Coronary artery (tissue), 2 donors: ENCODE measurements at regions not wholly inside any gene's neighbourhood (a gene's known extent, or its start where the extent isn't known, plus 50 kb on each side); places are given as distances from the start of the nearest gene placed in this dataset.
A peak's percentile ranks its signal among the peaks of the same experiment; 100 is the strongest.

Source experiments
- DNase-seq: peaks from one replicate; pipeline ENCODE4 v3.0.0-alpha.2; 2017; ENCODE audit warnings: low spot score
- H3K27ac ChIP-seq, 2 donors: fragments of 200-600 bp; sonication (generic); one replicate each; pipeline ENCODE4 v1.5.1; 2016 to 2019
- H3K4me3 ChIP-seq: fragments of 200-600 bp; sonication (generic); 2 replicates; pipeline ENCODE4 v1.5.1; 2016; ENCODE audit warnings: mild to moderate bottlenecking, moderate library complexity
- CTCF ChIP-seq: fragments of 200-600 bp; sonication (generic); IDR thresholded peaks from one replicate; pipeline ENCODE4 v1.5.1; 2019; ENCODE audit warnings: antibody characterized with exemption

- no peak for DNase-seq
- H3K27ac ChIP-seq = peak overlapping the region; percentile 62 to 98
- no peak for TF ChIP-seq CTCF
- peak overlapping the region; percentile 75 for H3K4me3 ChIP-seq
These were observed 110.0 kb downstream of the ARF6 start for GRCh38 chr14:50002926-50003212.

GRCh38 chr14:50003213-50004021, 110.5 kb downstream of the ARF6 start:
- Histone ChIP-seq H3K4me3 (peak overlapping the region; percentile 75), H3K27ac (peak overlapping the region; percentile 62 to 98)
- peak; percentile 89 for DNase-seq
- TF ChIP-seq CTCF = no peak

DNA sequence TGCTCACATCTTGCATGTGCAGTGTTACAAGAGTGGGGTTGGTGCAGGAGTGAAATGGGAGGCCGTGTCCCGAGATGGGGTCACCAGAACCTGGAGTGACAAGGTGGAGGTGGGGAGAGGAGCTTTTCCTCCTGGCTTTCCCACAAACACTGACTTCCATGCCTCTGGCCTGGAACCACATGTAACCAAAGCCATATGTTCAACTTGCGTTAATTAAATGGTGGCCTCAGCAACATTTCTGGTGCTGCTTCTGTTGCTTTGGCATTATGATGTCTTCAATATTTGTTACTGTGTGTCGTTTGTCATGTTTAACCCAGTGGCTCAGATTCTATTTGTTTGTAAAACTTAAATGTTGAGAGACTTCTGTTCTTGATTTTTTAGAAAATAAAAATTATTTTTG, 110.2 kb downstream of the VCPKMT start:
- no peak overlapping the region for H3K27ac ChIP-seq
- no peak overlapping the region for H3K4me3 ChIP-seq
- no peak for TF ChIP-seq CTCF
- no peak for DNase-seq

DNA sequence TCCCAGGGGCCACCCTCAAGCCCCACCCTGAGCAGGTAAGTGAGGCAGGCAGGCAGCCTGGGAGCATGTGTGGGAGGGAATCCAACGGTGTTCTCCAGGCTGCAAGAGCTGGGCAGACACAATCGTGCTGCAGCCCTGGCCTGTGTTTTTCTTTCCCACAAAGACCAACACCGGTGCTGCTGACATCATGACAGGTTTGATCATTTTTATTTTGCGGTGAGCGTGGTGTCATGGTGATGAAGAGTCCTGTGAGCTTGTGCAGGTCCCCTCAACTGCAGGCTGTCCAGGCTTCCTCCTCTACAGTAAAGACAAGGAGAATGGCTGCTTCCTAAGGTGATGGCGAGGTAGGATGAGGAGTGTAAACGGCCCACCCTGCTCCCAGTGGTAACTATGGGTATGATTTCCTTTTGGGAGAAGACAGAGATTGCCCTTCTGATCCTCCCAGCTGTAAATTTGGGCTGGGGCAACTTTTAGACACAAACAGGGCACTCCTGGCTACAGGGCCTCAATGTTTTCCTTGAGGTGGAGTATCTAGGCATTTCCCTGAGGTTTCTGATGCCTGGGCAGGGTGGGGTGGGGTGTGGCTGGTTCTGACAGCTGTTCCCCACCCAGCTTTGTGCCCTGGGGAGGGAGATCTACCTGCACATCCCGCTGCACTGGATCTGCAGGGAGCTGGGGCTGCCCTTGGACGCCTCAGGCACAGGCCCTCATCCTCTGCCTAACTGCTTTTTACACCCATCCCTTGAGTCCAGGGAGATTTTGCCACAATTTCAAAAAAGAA, 109.1 kb downstream of the VCPKMT start:
- no peak for DNase-seq

GRCh38 chr14:50008562-50008961, 107.8 kb downstream of the VCPKMT start:
- H3K4me3 ChIP-seq = no peak overlapping the region
- H3K27ac ChIP-seq = no peak overlapping the region
- no peak for TF ChIP-seq CTCF
- DNase-seq = no peak

More for the DNA sequence above, 109.1 kb downstream of the VCPKMT start:
- Histone ChIP-seq H3K27ac (no peak overlapping the region), H3K4me3 (no peak overlapping the region)
- no peak for TF ChIP-seq CTCF

DNA sequence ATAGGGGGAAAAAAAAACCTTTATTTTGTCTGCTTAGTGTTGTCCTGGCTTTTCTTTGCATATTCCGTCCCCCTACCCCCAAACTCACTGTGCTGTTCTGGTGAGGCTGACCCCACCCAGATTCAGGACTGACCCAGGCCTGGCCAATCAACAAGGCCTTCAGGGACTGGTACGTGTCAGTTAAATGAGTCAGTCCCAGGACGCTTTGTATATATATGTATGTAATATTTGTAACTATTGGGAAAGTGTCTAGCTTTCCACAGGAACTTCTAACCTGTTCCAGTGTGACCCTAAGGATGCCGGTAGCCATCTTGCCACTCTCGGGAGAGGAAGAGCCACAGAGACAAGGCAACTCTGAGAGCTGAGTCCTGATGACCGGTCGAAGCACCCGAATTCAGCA, 107.4 kb downstream of the VCPKMT start:
- H3K27ac ChIP-seq = no peak overlapping the region
- TF ChIP-seq CTCF = no peak
- no peak for DNase-seq
- H3K4me3 ChIP-seq = no peak overlapping the region

DNA sequence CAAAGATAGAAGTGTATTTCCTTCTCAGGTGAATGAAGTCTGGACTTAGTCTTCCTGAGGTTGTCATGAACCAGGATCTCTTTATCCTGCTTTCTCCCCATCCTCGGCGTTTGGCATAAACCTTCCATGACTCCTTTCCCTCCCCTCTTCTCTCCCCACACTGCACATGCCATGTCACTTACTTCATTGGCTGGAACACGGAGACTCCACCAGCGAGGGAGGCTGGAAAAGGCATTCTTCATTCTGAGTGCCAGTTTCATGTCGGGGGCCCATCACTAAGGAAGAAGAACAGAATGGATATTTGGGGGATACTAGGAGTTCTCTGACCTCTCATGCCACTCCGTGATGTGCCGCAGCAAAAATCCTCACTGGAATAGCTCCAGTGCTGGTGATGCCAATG, 105.6 kb downstream of the VCPKMT start:
- H3K4me3 ChIP-seq = no peak overlapping the region
- H3K27ac ChIP-seq = no peak overlapping the region
- DNase-seq = no peak
- no peak for TF ChIP-seq CTCF
